GM12892 (cell line): ENCODE measurements at regions not wholly inside any gene's neighbourhood (a gene's known extent, or its start where the extent isn't known, plus 50 kb on each side); places are given as distances from the start of the nearest gene placed in this dataset.
A peak's percentile ranks its signal among the peaks of the same experiment; 100 is the strongest.
"Not testable (repeated sequence)": the region's sequence is repeated elsewhere in the genome, so short reads cannot be mapped to it uniquely, and the experiment has no call there.

Experiments
- DNase-seq: peaks from one replicate; pipeline ENCODE4 v3.0.0; 2011; ENCODE audit not compliant: insufficient read length
- FAIRE-seq: peaks from 2 replicates; lab custom pipeline; 2011; peaks lifted over from hg19 to GRCh38; lab: Jason Lieb, UNC
- POLR2A ChIP-seq: IDR thresholded peaks from 2 replicates; pipeline ENCODE4 v1.6.1; 2011; ENCODE audit warnings: low read depth, low read length, control low read depth
- POLR2AphosphoS5 ChIP-seq: IDR thresholded peaks from 2 replicates; pipeline ENCODE4 v1.6.1; 2011; ENCODE audit warnings: low read depth, low read length, control low read depth
- TAF1 ChIP-seq: IDR thresholded peaks from 2 replicates; pipeline ENCODE4 v1.6.1; 2011; ENCODE audit warnings: low read depth, mild to moderate bottlenecking, control low read depth, low read length, borderline replicate concordance

DNA sequence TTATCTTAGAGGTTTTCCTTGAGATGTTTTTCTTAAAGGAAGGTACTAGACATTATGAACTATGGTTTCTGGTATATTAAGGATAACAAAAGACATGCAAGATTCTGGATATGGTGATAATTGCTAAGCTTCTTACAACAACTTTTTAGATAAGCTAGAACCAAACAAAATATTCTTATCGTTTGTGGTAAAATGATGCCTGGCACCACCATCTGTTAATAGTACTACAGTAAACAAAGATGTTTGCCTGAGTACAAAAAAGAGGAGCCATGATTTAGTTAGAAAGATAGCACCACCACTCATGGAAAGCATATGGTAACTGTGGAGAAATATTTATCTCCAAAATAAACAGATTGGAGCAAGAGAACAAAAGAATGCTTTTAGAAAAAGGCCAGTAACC, 747.3 kb downstream of the COL12A1 start:
- FAIRE-seq, result no peak
- TF ChIP-seq POLR2A (no peak), POLR2AphosphoS5 (no peak), TAF1 (no peak)
- no peak for DNase-seq

DNA sequence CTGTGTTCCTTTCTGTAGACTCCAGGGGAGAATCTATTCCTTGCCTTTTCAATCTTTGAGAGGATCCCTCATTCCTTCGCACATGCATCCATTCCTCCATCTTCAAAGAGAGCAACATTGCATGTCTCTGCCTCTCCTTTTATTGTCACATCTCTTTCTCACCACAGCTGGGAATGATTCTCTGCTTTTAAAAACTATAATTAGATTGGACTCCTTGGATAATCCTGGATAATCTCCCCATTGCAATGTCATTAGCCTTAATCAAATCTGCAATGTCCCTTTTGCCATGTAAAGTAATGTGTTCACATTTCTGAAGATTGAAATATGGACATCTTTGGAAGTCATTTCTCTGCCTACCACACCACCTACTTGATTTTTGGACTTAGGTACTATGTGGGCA, 750.1 kb downstream of the COL12A1 start:
- TF ChIP-seq TAF1 (no peak), POLR2A (no peak), POLR2AphosphoS5 (no peak)
- DNase-seq (no peak), FAIRE-seq (no peak)

DNA sequence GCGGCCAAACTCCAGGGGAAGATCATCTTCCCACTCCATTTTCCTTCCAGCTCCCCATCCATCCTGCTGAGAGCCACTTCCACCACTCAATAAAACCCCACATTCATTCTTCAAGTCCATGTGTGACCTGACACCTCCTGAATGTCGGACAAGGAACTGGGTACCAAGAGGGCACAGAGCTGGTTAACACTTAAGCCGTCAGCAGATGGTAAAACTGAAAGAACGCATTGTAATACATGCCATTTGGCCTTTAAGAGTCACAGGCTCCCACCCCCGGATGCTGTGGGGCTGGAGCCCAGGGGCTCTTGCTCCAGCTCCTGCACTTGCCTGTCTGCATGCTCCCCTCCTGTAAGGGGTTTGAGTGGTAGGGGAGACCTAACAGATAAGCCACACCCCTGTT, 753.9 kb downstream of the COL12A1 start:
- no peak for TF ChIP-seq POLR2AphosphoS5
- FAIRE-seq, result no peak
- no peak for DNase-seq

DNA sequence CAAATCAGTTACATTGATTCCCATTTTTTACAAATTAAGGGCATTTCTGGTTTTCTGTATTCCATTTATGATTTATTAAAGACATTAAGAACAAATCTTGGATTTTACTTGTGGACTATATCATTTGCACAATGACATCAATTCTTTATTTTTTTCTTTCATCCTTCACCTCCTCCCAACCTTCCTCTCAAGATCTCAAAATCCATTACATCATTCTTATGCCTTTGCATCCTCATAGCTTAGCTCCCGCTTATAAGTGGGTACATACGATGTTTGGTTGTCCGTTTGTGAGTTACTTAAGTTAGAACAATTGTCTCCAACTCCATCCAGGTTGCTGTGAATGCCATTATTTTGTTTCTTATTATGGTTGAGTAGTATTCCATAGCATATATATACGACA, 752.8 kb downstream of the CD109 start:
- no peak for TF ChIP-seq TAF1
- TF ChIP-seq POLR2AphosphoS5, result no peak
- TF ChIP-seq POLR2A, result no peak
- FAIRE-seq (no peak), DNase-seq (no peak)

DNA sequence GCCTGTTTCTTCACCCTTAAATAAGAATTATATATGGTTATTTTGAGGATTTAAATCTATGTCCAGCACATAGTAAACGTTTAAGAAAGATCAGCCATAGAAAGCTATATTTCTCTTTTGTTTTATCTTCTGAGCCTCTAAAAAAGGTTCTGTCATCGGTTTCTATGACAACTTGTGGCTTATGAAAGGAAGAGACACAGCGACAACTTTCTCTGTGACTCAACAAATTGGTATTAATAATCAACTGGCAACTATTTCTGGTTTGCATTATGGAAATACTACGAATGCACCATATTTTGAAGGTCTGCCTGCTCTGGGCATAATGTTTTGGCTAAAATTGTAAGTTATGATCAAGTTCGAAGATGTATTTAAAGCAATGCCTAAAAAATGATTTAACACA, 751.0 kb downstream of the CD109 start:
- TF ChIP-seq TAF1, result no peak
- no peak for TF ChIP-seq POLR2A
- no peak for TF ChIP-seq POLR2AphosphoS5
- DNase-seq (no peak), FAIRE-seq (no peak)

DNA sequence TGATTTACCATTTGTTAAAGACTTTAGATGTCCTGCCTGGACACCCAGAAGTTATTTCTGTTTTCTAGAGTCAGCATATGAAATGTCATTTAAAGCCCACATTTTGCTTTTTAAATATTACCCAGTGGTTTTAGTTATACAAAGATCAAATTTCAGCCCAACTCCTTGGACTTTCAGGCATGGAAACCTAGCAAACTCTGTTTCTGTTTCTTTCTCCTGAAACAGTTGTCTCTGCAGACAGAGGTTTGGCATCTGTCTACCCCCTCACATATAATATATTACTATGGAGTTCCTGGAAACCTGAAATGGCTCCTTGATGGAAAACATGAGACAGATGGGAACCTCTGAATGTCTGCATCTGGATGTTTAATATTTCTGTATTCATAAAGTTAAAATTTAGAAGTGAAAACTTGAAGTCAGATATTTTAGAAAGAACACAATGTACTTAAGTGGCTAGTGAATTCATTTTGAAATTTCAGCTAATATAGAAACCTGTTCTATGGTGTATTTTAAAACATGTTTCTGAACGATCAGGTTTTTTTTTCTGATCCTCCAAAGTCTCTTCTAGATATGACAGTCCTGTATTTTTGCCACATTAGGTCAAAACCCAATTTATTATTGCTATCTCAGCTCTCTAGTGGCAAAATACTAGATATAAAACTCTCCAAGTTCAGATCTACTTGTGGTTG, 743.3 kb downstream of the CD109 start:
- no peak for TF ChIP-seq POLR2AphosphoS5
- no peak for TF ChIP-seq POLR2A
- TF ChIP-seq TAF1, result no peak
- DNase-seq (no peak), FAIRE-seq (no peak)

DNA sequence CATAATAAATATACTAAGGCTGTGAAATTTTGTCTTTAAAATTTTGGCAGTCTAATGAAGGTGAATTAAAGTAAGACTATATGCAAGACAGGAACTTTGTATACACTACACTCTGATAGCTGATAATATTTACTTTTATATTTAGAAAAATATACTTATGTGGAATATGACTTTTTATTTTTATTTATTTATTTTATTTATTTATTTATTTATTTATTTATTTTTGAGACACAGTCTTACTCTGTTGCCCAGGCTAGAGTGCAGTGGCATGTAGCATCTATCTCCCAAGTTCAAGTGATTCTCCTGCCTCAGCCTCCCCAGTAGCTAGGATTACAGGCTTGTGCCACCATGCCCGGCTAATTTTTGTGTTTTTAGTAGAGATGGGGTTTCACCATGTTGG, 742.4 kb downstream of the CD109 start:
- FAIRE-seq, DNase-seq: not testable (repeated sequence)

DNA sequence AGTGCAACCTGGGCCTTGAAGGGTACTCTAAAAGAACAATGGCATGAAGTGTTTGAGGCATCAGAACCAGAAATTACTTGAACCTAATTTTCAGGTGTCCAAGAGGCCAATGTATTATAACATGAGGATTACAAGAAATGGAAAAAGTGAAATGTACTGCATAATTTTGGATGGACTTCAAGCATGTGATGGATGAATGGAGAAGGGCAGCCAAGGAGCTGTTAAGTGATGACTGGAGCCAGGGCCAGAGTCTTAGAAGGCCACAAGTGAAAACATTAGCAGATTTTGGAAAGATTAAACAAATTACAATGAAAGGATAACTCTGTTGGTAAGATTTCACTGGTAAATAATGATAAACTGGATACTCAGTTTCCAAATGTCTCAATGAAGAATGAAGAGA, 738.2 kb downstream of the CD109 start:
- TF ChIP-seq POLR2A, result no peak
- no peak for DNase-seq
- FAIRE-seq, result no peak

DNA sequence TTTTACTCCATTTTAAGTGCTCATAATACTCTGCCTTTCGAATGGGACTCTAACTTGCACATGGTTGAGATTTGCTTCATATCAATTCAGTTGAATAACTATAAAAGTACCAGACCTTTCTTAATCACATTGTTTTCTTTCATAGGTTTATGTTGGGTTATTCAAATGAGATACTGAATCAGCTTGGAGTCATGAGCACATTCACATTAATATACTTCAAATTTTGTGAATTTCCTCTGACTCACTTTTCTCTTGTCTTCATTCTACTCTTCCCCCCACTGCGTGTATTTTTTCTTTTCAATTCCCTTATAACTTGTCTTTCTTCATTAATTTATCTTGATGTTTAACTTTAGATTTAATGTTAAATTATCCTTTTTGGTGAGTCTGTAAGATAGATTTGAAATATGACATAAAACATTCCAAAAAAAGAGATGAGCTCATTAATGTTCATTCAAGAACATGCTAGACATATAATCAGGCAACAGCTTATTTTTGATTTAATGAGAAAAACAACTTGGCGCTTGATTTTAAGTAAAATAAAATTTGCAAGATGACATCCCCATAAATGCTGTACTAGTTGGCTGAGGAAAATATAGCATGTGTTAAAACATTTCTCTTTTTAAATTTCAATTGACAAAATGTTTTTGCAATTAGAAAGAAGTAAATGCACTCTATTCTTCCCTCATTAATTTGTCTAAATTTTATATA, 736.0 kb downstream of the CD109 start:
- FAIRE-seq (no peak), DNase-seq (no peak)
- no peak for TF ChIP-seq POLR2AphosphoS5
- no peak for TF ChIP-seq TAF1
- no peak for TF ChIP-seq POLR2A

DNA sequence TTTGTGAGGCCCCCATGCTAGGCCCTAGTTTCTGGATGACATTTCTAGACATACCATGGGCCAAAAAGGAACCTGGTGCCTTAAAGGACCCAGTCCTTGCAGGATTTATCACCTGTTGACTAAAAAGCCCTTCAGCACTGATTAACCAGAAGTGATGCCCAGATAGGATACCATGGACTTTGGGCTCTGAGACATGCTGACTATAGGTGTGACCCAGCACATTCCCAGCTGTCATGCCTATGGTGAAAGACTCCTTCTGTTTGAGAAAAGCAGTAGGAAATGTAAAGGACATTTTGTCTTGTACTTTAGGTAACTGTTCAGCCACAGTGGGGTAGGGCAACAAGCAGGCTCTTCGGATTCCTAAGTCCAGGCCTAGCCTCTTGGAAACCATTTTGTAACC, 724.2 kb downstream of the CD109 start:
- FAIRE-seq, result no peak
- TF ChIP-seq POLR2AphosphoS5 (no peak), TAF1 (no peak), POLR2A (no peak)
- DNase-seq, result no peak

DNA sequence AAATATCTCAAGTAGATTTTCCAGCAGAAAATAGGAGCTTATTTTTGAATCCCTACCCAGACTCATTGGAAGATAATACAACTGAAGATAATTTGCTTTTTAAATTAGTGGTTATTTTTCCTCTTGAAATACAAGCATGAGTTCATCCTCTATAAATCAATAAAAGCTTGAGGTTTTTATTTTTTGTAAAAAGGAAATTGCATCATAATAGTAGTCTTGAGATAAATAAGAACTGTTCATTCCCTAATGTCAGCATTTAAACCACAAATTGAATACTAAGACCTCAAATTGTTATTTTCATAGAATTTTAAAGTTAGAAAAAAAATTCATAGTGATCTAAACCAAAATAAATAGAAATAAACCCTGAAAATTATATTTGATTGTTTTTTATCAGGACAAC, 719.1 kb downstream of the CD109 start:
- FAIRE-seq (no peak), DNase-seq (no peak)
- TF ChIP-seq TAF1 (no peak), POLR2A (no peak), POLR2AphosphoS5 (no peak)

DNA sequence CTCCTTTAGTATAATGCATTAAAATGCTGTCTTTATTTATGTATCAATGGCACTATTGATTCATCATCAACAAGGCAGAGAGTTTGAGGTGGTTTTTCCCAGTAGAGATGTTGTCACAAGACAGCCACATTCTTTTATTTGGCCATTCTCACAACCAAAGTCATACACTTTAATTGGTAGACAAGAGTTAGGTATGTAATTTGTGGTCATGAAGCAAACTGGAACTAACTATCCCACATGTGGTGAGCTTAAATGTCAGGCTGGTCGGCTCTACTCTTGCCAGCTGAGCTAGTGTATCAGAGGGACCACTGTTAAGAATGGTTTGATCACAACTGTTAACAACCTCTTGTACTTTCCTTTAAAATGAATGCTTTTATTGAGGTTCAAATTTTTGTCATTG, 714.6 kb downstream of the CD109 start:
- FAIRE-seq (no peak), DNase-seq (no peak)
- no peak for TF ChIP-seq TAF1

DNA sequence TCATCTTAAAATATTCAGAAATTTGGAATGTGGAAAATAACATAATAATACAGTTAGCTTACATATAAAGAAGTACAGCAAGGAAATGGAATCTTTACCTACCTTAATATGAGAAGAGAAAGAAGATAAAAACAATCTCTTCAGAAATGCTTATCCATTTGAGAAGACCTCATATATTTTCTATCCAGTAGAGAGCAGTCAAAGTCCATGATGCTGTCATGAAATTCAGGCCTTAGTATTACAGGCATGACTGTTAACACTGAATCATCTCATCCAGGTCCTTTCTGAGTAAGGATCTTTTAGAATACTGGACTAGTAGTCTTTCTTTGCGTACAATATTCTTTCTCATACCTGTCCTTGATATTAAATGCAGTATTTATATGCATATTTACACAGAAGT, 713.4 kb downstream of the CD109 start:
- FAIRE-seq (peak; percentile 40), DNase-seq (no peak)
- TF ChIP-seq POLR2AphosphoS5 (no peak), TAF1 (no peak), POLR2A (no peak)
